SU-DHL-6 (cell line): ENCODE measurements at regions not wholly inside any gene's neighbourhood (a gene's known extent, or its start where the extent isn't known, plus 50 kb on each side); places are given as distances from the start of the nearest gene placed in this dataset.

Source experiments
- H2AFZ ChIP-seq: fragments of 200-600 bp; sonication (generic); 2 replicates; pipeline ENCODE4 v1.6.1; 2014; ENCODE audit warnings: low read depth, mild to moderate bottlenecking, moderate library complexity, mixed read lengths, antibody characterized with exemption, low read length; ENCODE audit not compliant: severe bottlenecking
- H3F3A ChIP-seq: fragments of 200-600 bp; shearing (Covaris generic); 2 replicates; pipeline ENCODE4 v1.6.0; 2016; ENCODE audit warnings: antibody characterized with exemption, mild to moderate bottlenecking; ENCODE audit not compliant: insufficient read depth
- H3K27ac ChIP-seq: fragments of 200-600 bp; sonication (generic); 2 replicates; pipeline ENCODE4 v1.5.1; 2016; ENCODE audit warnings: low read depth, mild to moderate bottlenecking, low read length, moderate library complexity, mixed read lengths
- H3K27me3 ChIP-seq: fragments of 200-600 bp; sonication (generic), shearing (Covaris generic); 2 replicates; pipeline ENCODE4 v1.6.0; 2014; ENCODE audit warnings: mild to moderate bottlenecking, low read length
- H3K36me3 ChIP-seq: fragments of 200-600 bp; sonication (generic); 2 replicates; pipeline ENCODE4 v1.6.1; 2014; ENCODE audit warnings: mild to moderate bottlenecking, low read length, mixed read lengths
- H3K4me2 ChIP-seq: fragments of 300-600, 200-600 bp; shearing (Covaris generic), sonication (generic); 2 replicates; pipeline ENCODE4 v1.6.0; 2014; ENCODE audit warnings: low read length, low read depth, mild to moderate bottlenecking; ENCODE audit not compliant: poor library complexity, severe bottlenecking
- H3K4me3 ChIP-seq: fragments of 200-600 bp; sonication (generic); 2 replicates; pipeline ENCODE4 v1.5.1; 2014; ENCODE audit warnings: antibody characterized with exemption, low read length, mild to moderate bottlenecking, mixed read lengths; ENCODE audit not compliant: insufficient read depth, poor library complexity, severe bottlenecking
- H3K79me2 ChIP-seq: fragments of 200-600 bp; sonication (generic); 2 replicates; pipeline ENCODE4 v1.6.1; 2014; ENCODE audit warnings: mild to moderate bottlenecking, low read length, moderate library complexity; ENCODE audit not compliant: insufficient read depth
- H3K9ac ChIP-seq: fragments of 200-600 bp; sonication (generic); 2 replicates; pipeline ENCODE4 v1.7.0; 2014; ENCODE audit warnings: mild to moderate bottlenecking, low read length
- H3K9me2 ChIP-seq: fragments of 200-600 bp; sonication (generic); replicated peaks from 2 replicates; pipeline ENCODE4 v1.6.1; 2014; ENCODE audit warnings: low read length; ENCODE audit not compliant: insufficient read depth
- H3K9me3 ChIP-seq: fragments of 200-600 bp; sonication (generic); 2 replicates; pipeline ENCODE4 v1.6.1; 2014; ENCODE audit warnings: low read length, mixed read lengths; ENCODE audit not compliant: insufficient read depth
- H4K20me1 ChIP-seq: fragments of 200-600 bp; sonication (generic); 2 replicates; pipeline ENCODE4 v1.6.1; 2014; ENCODE audit warnings: low read depth, mild to moderate bottlenecking, antibody characterized with exemption, low read length, moderate library complexity, mixed read lengths
- EZH2phosphoT487 ChIP-seq: fragments of 200-600 bp; sonication (generic), shearing (Covaris generic); conservative IDR thresholded peaks from 2 replicates; pipeline ENCODE4 v1.6.1; 2018; ENCODE audit warnings: mild to moderate bottlenecking, antibody characterized with exemption, low read length, moderate library complexity, mixed read lengths
- TF ChIP-seq, protein P1 (sequence below): fragments of 200-600 bp; sonication (generic); IDR thresholded peaks from one replicate; pipeline ENCODE4 v1.5.1; 2017; ENCODE audit warnings: antibody characterized with exemption, mild to moderate bottlenecking, low read length, moderate library complexity; ENCODE audit not compliant: insufficient read depth, poor library complexity, severe bottlenecking

- no peaks in the 10 kb centered on the region for H3F3A ChIP-seq
- no peaks in the 10 kb centered on the region; the same call in 1 of the 2 replicates for H3K27me3 ChIP-seq
- no peaks in the 10 kb centered on the region for H3K79me2 ChIP-seq
- H3K9me2 ChIP-seq = no peaks in the 10 kb centered on the region
- no peak overlapping the region for H3K27ac ChIP-seq
- TF ChIP-seq EZH2phosphoT487 = no peak
- H3K9me3 ChIP-seq = peaks cover 4% of the 10 kb centered on the region; the same call in 1 of the 2 replicates
- H3K9ac ChIP-seq = no peak overlapping the region
- H2AFZ ChIP-seq = no peak overlapping the region
- no peaks in the 10 kb centered on the region for H3K36me3 ChIP-seq
- no peaks in the 10 kb centered on the region for H4K20me1 ChIP-seq
- H3K4me2 ChIP-seq = no peak overlapping the region
- H3K4me3 ChIP-seq = no peak overlapping the region
Observed at GRCh38 chr1:30034627-30035521, 688.5 kb downstream of the MATN1 start.

GRCh38 chr1:30034105-30034626 is 689.2 kb downstream of the MATN1 start:
- no peaks in the 10 kb centered on the region for H3K36me3 ChIP-seq
- no peak overlapping the region for H3K9ac ChIP-seq
- no peaks in the 10 kb centered on the region; the same call in 1 of the 2 replicates for H3K27me3 ChIP-seq
- no peaks in the 10 kb centered on the region for H3K9me2 ChIP-seq
- H4K20me1 ChIP-seq = no peaks in the 10 kb centered on the region
- TF ChIP-seq, protein P1, sequence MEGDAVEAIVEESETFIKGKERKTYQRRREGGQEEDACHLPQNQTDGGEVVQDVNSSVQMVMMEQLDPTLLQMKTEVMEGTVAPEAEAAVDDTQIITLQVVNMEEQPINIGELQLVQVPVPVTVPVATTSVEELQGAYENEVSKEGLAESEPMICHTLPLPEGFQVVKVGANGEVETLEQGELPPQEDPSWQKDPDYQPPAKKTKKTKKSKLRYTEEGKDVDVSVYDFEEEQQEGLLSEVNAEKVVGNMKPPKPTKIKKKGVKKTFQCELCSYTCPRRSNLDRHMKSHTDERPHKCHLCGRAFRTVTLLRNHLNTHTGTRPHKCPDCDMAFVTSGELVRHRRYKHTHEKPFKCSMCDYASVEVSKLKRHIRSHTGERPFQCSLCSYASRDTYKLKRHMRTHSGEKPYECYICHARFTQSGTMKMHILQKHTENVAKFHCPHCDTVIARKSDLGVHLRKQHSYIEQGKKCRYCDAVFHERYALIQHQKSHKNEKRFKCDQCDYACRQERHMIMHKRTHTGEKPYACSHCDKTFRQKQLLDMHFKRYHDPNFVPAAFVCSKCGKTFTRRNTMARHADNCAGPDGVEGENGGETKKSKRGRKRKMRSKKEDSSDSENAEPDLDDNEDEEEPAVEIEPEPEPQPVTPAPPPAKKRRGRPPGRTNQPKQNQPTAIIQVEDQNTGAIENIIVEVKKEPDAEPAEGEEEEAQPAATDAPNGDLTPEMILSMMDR = no peak
- no peak for TF ChIP-seq EZH2phosphoT487
- peaks cover 4% of the 10 kb centered on the region; the same call in 1 of the 2 replicates for H3K9me3 ChIP-seq
- no peak overlapping the region for H2AFZ ChIP-seq
- H3K27ac ChIP-seq = no peak overlapping the region
- H3K79me2 ChIP-seq = no peaks in the 10 kb centered on the region
- no peaks in the 10 kb centered on the region for H3F3A ChIP-seq
- H3K4me2 ChIP-seq = no peak overlapping the region
- H3K4me3 ChIP-seq = no peak overlapping the region

GRCh38 chr1:30033256-30034104 is 689.9 kb downstream of the MATN1 start:
- TF ChIP-seq EZH2phosphoT487 = no peak
- TF ChIP-seq, protein P1 = no peak
- H3K9ac ChIP-seq = no peak overlapping the region
- no peak overlapping the region for H3K4me2 ChIP-seq
- H3K27me3 ChIP-seq = no peaks in the 10 kb centered on the region; the same call in 1 of the 2 replicates
- no peaks in the 10 kb centered on the region for H4K20me1 ChIP-seq
- no peaks in the 10 kb centered on the region for H3K9me2 ChIP-seq
- H2AFZ ChIP-seq = no peak overlapping the region
- H3K79me2 ChIP-seq = no peaks in the 10 kb centered on the region
- H3F3A ChIP-seq = no peaks in the 10 kb centered on the region
- no peak overlapping the region for H3K4me3 ChIP-seq
- peaks cover 4% of the 10 kb centered on the region; the same call in 1 of the 2 replicates for H3K9me3 ChIP-seq
- H3K27ac ChIP-seq = no peak overlapping the region
- no peaks in the 10 kb centered on the region for H3K36me3 ChIP-seq
